PC-9 (cell line): ENCODE measurements at regions not wholly inside any gene's neighbourhood (a gene's known extent, or its start where the extent isn't known, plus 50 kb on each side); places are given as distances from the start of the nearest gene placed in this dataset.

Experiments
- BruUV-seq: library from RNA; stranded (reverse); fragments of 400-500 nt; replicated peaks from 2 replicates; lab custom pipeline; 2021; lab: Mats Ljungman, UMichigan
- CTCF ChIA-PET: fragments of 300-600 bp; sonication (Branson Sonifier 250); formaldehyde crosslinking; loops from one replicate; lab custom pipeline; 2022; ENCODE audit warnings: antibody characterized with exemption; lab: Charles Lee
- POLR2A ChIA-PET: fragments of 300-600 bp; sonication (Branson Sonifier 250); formaldehyde crosslinking; loops from one replicate; lab custom pipeline; 2022; ENCODE audit warnings: antibody characterized with exemption; ENCODE audit not compliant: unreplicated experiment; lab: Charles Lee
- DNase-seq, 2 experiments: peaks; one replicate each; pipeline versions ENCODE4 v3.0.0 to v3.0.0-alpha.2; 2015 to 2022; ENCODE audit warnings: mixed read lengths in 1 of 2
- H2AFZ ChIP-seq: fragments of 200-600 bp; sonication (generic); 2 replicates; pipeline ENCODE4 v1.8.1; 2017; ENCODE audit warnings: antibody characterized with exemption
- H3F3A ChIP-seq: fragments of 200-600 bp; sonication (generic); 2 replicates; pipeline ENCODE4 v1.8.1; 2017; ENCODE audit warnings: antibody characterized with exemption, mild to moderate bottlenecking, low read depth; ENCODE audit not compliant: insufficient read depth
- H3K27ac ChIP-seq: fragments of 200-600 bp; sonication (generic); 2 replicates; pipeline ENCODE4 v1.6.1; 2016; ENCODE audit warnings: mixed run types
- H3K27me3 ChIP-seq: fragments of 200-600 bp; sonication (generic); 2 replicates; pipeline ENCODE4 v1.6.1; 2016; ENCODE audit warnings: low read depth, mixed run types; ENCODE audit not compliant: insufficient read depth
- H3K36me3 ChIP-seq: fragments of 200-600 bp; sonication (generic); 2 replicates; pipeline ENCODE4 v1.6.1; 2016; ENCODE audit warnings: low read depth, mixed run types
- H3K4me1 ChIP-seq: fragments of 200-600 bp; sonication (generic); replicated peaks from 2 replicates; pipeline ENCODE4 v1.6.1; 2016; ENCODE audit warnings: mixed run types; ENCODE audit not compliant: insufficient read depth
- H3K4me2 ChIP-seq: fragments of 200-600 bp; sonication (generic); 2 replicates; pipeline ENCODE4 v1.6.1; 2017; ENCODE audit warnings: mixed run types
- H3K4me3 ChIP-seq: fragments of 200-600 bp; sonication (generic); 2 replicates; pipeline ENCODE4 v1.6.1; 2016; ENCODE audit warnings: mixed run types
- H3K79me2 ChIP-seq: fragments of 200-600 bp; sonication (generic); 2 replicates; pipeline ENCODE4 v1.6.1; 2017; ENCODE audit warnings: low read depth, mixed run types
- H3K9me2 ChIP-seq: fragments of 200-600 bp; sonication (generic); 2 replicates; pipeline ENCODE4 v1.8.1; 2017; ENCODE audit warnings: mild to moderate bottlenecking; ENCODE audit not compliant: insufficient read depth
- H3K9me3 ChIP-seq: fragments of 200-600 bp; sonication (generic); 2 replicates; pipeline ENCODE4 v1.8.1; 2016; ENCODE audit warnings: low read depth; ENCODE audit not compliant: insufficient read depth
- H4K20me1 ChIP-seq: fragments of 200-600 bp; sonication (generic); 2 replicates; pipeline ENCODE4 v1.8.1; 2017; ENCODE audit not compliant: insufficient read depth
- EZH2 ChIP-seq: fragments of 200-600 bp; sonication (generic); IDR thresholded peaks from 2 replicates; pipeline ENCODE4 v1.8.0; 2017; ENCODE audit warnings: antibody characterized with exemption, low read depth
- intact Hi-C: fragments of 100-400 bp; cut with micrococcal nuclease; formaldehyde crosslinking; loops from one replicate; pipeline ENCODE4 v1.10.0; 2022; ENCODE audit not compliant: unreplicated experiment
- TF ChIP-seq, protein P1 (sequence below): fragments of 200-600 bp; sonication (generic); conservative IDR thresholded peaks from 2 replicates; pipeline ENCODE4 v1.6.1; 2017; ENCODE audit warnings: mixed run types, antibody characterized with exemption, mild to moderate bottlenecking, moderate library complexity

DNA sequence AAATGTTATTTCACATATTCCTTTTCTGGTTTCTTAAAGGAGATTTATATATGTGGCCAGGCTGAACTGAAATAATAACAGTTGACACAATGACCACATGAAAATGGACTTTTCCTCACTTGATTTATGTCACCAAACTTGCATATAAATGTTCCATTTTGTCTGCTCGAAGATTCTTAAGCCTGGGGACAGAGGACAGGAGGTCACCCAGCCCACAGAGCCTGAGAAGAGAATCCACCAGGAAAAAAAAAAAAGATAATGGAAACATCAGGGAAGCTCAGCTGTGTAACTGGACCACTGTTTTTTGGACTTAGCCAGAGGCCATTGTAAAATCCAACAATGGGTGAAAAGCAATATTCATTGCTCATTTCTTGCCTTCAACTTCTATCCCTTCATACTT is 359.0 kb upstream of the FGF16 start:
- BruUV-seq = no TSS peak
- Histone ChIP-seq H3K4me2 (no peak overlapping the region), H3K36me3 (no peaks in the 10 kb centered on the region), H3K4me1 (no peaks in the 10 kb centered on the region), H4K20me1 (no peaks in the 10 kb centered on the region), H3K9me2 (no peaks in the 10 kb centered on the region), H3K9me3 (no peaks in the 10 kb centered on the region), H3K27me3 (no peaks in the 10 kb centered on the region), H2AFZ (no peak overlapping the region), H3K4me3 (no peak overlapping the region), H3K79me2 (no peaks in the 10 kb centered on the region), H3F3A (no peaks in the 10 kb centered on the region), H3K27ac (no peak overlapping the region)
- CTCF ChIA-PET = no interaction called here
- intact Hi-C loops = no loop called here
- no peak for DNase-seq
- POLR2A ChIA-PET = no interaction called here
- TF ChIP-seq, protein P1, sequence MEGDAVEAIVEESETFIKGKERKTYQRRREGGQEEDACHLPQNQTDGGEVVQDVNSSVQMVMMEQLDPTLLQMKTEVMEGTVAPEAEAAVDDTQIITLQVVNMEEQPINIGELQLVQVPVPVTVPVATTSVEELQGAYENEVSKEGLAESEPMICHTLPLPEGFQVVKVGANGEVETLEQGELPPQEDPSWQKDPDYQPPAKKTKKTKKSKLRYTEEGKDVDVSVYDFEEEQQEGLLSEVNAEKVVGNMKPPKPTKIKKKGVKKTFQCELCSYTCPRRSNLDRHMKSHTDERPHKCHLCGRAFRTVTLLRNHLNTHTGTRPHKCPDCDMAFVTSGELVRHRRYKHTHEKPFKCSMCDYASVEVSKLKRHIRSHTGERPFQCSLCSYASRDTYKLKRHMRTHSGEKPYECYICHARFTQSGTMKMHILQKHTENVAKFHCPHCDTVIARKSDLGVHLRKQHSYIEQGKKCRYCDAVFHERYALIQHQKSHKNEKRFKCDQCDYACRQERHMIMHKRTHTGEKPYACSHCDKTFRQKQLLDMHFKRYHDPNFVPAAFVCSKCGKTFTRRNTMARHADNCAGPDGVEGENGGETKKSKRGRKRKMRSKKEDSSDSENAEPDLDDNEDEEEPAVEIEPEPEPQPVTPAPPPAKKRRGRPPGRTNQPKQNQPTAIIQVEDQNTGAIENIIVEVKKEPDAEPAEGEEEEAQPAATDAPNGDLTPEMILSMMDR = no peak
- no peak for TF ChIP-seq EZH2

DNA sequence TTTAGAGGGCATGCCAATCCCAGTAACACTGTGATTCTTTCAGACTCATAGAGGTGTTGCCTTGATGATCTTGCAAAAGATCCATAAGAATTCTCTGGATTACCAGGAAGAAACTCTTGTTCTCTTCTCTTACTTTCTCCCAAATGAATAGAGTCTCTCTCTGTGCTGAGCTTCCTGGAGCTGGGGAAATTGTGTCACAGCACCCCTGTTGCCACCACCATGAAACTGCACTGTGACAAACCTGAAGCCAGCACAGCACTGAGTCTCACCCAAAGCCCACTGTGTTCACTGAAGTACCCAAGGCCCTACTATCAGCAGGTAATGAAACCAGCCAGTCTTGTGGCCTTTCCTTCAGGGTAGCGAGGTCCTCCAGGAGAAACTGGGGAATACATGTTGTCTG is 332.7 kb upstream of the FGF16 start:
- intact Hi-C loops = no loop called here
- H3K4me3 ChIP-seq = no peak overlapping the region
- BruUV-seq = no TSS peak
- no peak for DNase-seq
- no peaks in the 10 kb centered on the region for H3F3A ChIP-seq
- H3K36me3 ChIP-seq = no peaks in the 10 kb centered on the region
- no peaks in the 10 kb centered on the region for H3K79me2 ChIP-seq
- H3K27ac ChIP-seq = no peak overlapping the region
- ChIA-PET POLR2A (no interaction called here), CTCF (no interaction called here)
- H4K20me1 ChIP-seq = no peaks in the 10 kb centered on the region
- no peaks in the 10 kb centered on the region for H3K27me3 ChIP-seq
- no peaks in the 10 kb centered on the region for H3K4me1 ChIP-seq
- H3K9me3 ChIP-seq = no peaks in the 10 kb centered on the region
- H3K9me2 ChIP-seq = no peaks in the 10 kb centered on the region
- no peak overlapping the region for H2AFZ ChIP-seq
- H3K4me2 ChIP-seq = no peak overlapping the region
- TF ChIP-seq EZH2 = no peak
- TF ChIP-seq, protein P1 = no peak

GRCh38 chrX:77118686-77119085 is 328.5 kb upstream of the FGF16 start:
- Histone ChIP-seq H2AFZ (no peak overlapping the region), H3F3A (no peaks in the 10 kb centered on the region), H3K27me3 (no peaks in the 10 kb centered on the region), H3K9me3 (no peaks in the 10 kb centered on the region), H3K4me3 (no peak overlapping the region), H3K4me2 (no peak overlapping the region), H3K79me2 (no peaks in the 10 kb centered on the region), H3K36me3 (no peaks in the 10 kb centered on the region), H3K27ac (no peak overlapping the region), H3K9me2 (no peaks in the 10 kb centered on the region), H4K20me1 (no peaks in the 10 kb centered on the region), H3K4me1 (no peaks in the 10 kb centered on the region)
- BruUV-seq = no TSS peak
- ChIA-PET POLR2A (no interaction called here), CTCF (no interaction called here)
- intact Hi-C loops = no loop called here
- no peak for DNase-seq
- TF ChIP-seq, protein P1 = no peak
- no peak for TF ChIP-seq EZH2
